ENCODE measurements at regions not wholly inside any gene's neighbourhood (a gene's known extent, or its start where the extent isn't known, plus 50 kb on each side); places are given as distances from the start of the nearest gene placed in this dataset.

- WGBS, 2 experiments (ENCODE audit: extremely low coverage in 1 of 2, insufficient coverage in 1 of 2, insufficient read length in 1 of 2, insufficient replicate concordance in 2 of 2, low coverage in 1 of 2, low lambda C conversion rate in 2 of 2, missing lambda C conversion rate in 1 of 2), result 78% methylated on average over 1 of the region's 1 CpG; no CpG with 5 or more reads in 1 of the 2 experiments
- no peak overlapping the region for H3K4ac ChIP-seq (replicated peaks; ENCODE audit: insufficient read length, low read depth, low read length)
- no peak for TF ChIP-seq SUZ12 (IDR thresholded peaks at IDR 0.05; ENCODE audit: low read length)
- TF ChIP-seq EZH2 (IDR thresholded peaks at IDR 0.05; ENCODE audit: low read depth, low read length, severe bottlenecking), result no peak
- no peak for TF ChIP-seq BCL11A (IDR thresholded peaks at IDR 0.05; ENCODE audit: low read depth in 2 of 2, low read length in 2 of 2)
- TF ChIP-seq JUND (IDR thresholded peaks at IDR 0.05; ENCODE audit: low read length), result no peak
- no peak for TF ChIP-seq SRF (IDR thresholded peaks at IDR 0.05; ENCODE audit: low read depth, low read length)
- TF ChIP-seq CHD2 (IDR thresholded peaks at IDR 0.05; ENCODE audit: low read length), result no peak
- no peak for TF ChIP-seq BRCA1 (IDR thresholded peaks at IDR 0.05; ENCODE audit: low read depth, low read length)
- no peak for TF ChIP-seq SIX5 (IDR thresholded peaks at IDR 0.05; ENCODE audit: low read depth, low read length)
- no peak for TF ChIP-seq SIRT6 (IDR thresholded peaks at IDR 0.05; ENCODE audit: low read length)
- TF ChIP-seq RNF2 (IDR thresholded peaks at IDR 0.05; ENCODE audit: borderline replicate concordance, low read depth, low read length, missing control alignments, poor library complexity, severe bottlenecking), result no peak
- TF ChIP-seq, protein P1, sequence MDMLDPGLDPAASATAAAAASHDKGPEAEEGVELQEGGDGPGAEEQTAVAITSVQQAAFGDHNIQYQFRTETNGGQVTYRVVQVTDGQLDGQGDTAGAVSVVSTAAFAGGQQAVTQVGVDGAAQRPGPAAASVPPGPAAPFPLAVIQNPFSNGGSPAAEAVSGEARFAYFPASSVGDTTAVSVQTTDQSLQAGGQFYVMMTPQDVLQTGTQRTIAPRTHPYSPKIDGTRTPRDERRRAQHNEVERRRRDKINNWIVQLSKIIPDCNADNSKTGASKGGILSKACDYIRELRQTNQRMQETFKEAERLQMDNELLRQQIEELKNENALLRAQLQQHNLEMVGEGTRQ (IDR thresholded peaks at IDR 0.05; ENCODE audit: low read length), result no peak
- no peak for TF ChIP-seq JUN (IDR thresholded peaks at IDR 0.05; ENCODE audit: low read depth, low read length)
- TF ChIP-seq FOSL1 (IDR thresholded peaks at IDR 0.05; ENCODE audit: insufficient read depth, low read depth, low read length), result no peak
- no peak for TF ChIP-seq KDM1A (IDR thresholded peaks at IDR 0.05; ENCODE audit: borderline replicate concordance, low read length)
- no peak for TF ChIP-seq GTF2F1 (IDR thresholded peaks at IDR 0.05; ENCODE audit: borderline replicate concordance, low read depth, low read length)
These were observed 493.4 kb downstream of the CETN3 start for GRCh38 chr5:89916131-89916530.

More at GRCh38 chr5:89916131-89916530, 493.4 kb downstream of the CETN3 start:
- CTCF ChIA-PET (ENCODE audit: partially characterized antibody), result no interaction called here
- Histone ChIP-seq H2BK120ac (replicated peaks; ENCODE audit: low read depth, low read length) (no peak overlapping the region), H3K27ac (ENCODE audit: low read depth, low read length) (no peak overlapping the region), H2AK5ac (ENCODE audit: low read depth, low read length) (no peak overlapping the region), H2BK20ac (ENCODE audit: low read length) (no peak overlapping the region), H3K36me3 (ENCODE audit: control insufficient read depth in 2 of 4, insufficient read depth in 4 of 4, low read length in 3 of 4) (no peaks in the 10 kb centered on the region; a peak in 1 of 8 replicates), H3K14ac (ENCODE audit: insufficient read length) (no peak overlapping the region), H4K5ac (ENCODE audit: insufficient read length, low read depth, low read length) (no peak overlapping the region), H3K79me2 (ENCODE audit: control insufficient read depth in 1 of 2, insufficient read depth in 2 of 2, low read length in 2 of 2) (no peaks in the 10 kb centered on the region), H4K20me1 (replicated peaks in 1 of 2; ENCODE audit: control insufficient read depth in 1 of 2, insufficient read depth in 2 of 2, low read length in 2 of 2) (no peaks in the 10 kb centered on the region), H3K23ac (ENCODE audit: insufficient read length) (no peak overlapping the region), H3K4me1 (replicated peaks in 1 of 4; ENCODE audit: control insufficient read depth in 3 of 4, insufficient read depth in 4 of 4, low read length in 3 of 4) (no peaks in the 10 kb centered on the region), H2BK5ac (ENCODE audit: low read depth, low read length) (no peak overlapping the region), H2BK15ac (ENCODE audit: low read length) (no peak overlapping the region), H3K9me3 (ENCODE audit: insufficient read depth in 2 of 2, low read depth in 1 of 2, low read length in 1 of 2) (peaks cover 0 to 3% of the 10 kb centered on the region in 2 experiments; a peak in 1 of 4 replicates), H3K18ac (ENCODE audit: extremely low read depth, low read length) (no peak overlapping the region), H3K79me1 (ENCODE audit: low read depth, low read length) (no peaks in the 10 kb centered on the region), H2BK12ac (ENCODE audit: low read depth, low read length) (no peak overlapping the region), H3K56ac (replicated peaks; ENCODE audit: insufficient read length, low read depth, low read length) (no peak overlapping the region), H3K9ac (replicated peaks in 1 of 4; ENCODE audit: extremely low read depth in 1 of 4, low read depth in 3 of 4, low read length in 3 of 4) (no peak overlapping the region), H3K4me3 (ENCODE audit: extremely low read depth in 1 of 4, insufficient read depth in 2 of 4, low read depth in 3 of 4, low read length in 4 of 4) (no peak overlapping the region), H4K91ac (replicated peaks; ENCODE audit: insufficient read length, low read length) (no peak overlapping the region), H3K27me3 (replicated peaks in 1 of 4; ENCODE audit: control insufficient read depth in 3 of 4, extremely low read depth in 1 of 4, insufficient read depth in 3 of 4, low read length in 3 of 4) (no peaks in the 10 kb centered on the region), H2AFZ (ENCODE audit: low read length) (no peak overlapping the region), H3K4me2 (ENCODE audit: insufficient read depth in 1 of 2, low read depth in 2 of 2, low read length in 2 of 2) (no peak overlapping the region), H4K8ac (ENCODE audit: extremely low read depth, insufficient read depth, low read length) (no peak overlapping the region), H3K23me2 (ENCODE audit: low read depth, low read length) (no peaks in the 10 kb centered on the region)
- FAIRE-seq (no peak), DNase-seq (ENCODE audit: low read depth in 1 of 2, low spot score in 2 of 2) (no peak)
- POLR2A ChIA-PET (ENCODE audit: partially characterized antibody), result no interaction called here
